ENCODE measurements at regions not wholly inside any gene's neighbourhood (a gene's known extent, or its start where the extent isn't known, plus 50 kb on each side); places are given as distances from the start of the nearest gene placed in this dataset.
"Not testable (repeated sequence)": the region's sequence is repeated elsewhere in the genome, so short reads cannot be mapped to it uniquely, and the experiment has no call there.

GRCh38 chr4:151522866-151523519 lies 114.0 kb downstream of the FHIP1A start:
- H3F3A ChIP-seq (ENCODE audit: insufficient read depth), result no peaks in the 10 kb centered on the region
- no peaks in the 10 kb centered on the region for H3K36me3 ChIP-seq (ENCODE audit: low read length)
- H2AFZ ChIP-seq (ENCODE audit: low read depth, low read length, severe bottlenecking), result no peak overlapping the region
- no peak overlapping the region for H3K4me2 ChIP-seq (ENCODE audit: low read depth, low read length, poor library complexity, severe bottlenecking)
- H3K9me3 ChIP-seq (ENCODE audit: insufficient read depth, low read length), result no peaks in the 10 kb centered on the region
- no peaks in the 10 kb centered on the region for H3K9me2 ChIP-seq (replicated peaks; ENCODE audit: insufficient read depth, low read length)
- H3K27me3 ChIP-seq (ENCODE audit: low read length), result no peaks in the 10 kb centered on the region
- no peak overlapping the region for H3K9ac ChIP-seq (ENCODE audit: low read length)
- H3K79me2 ChIP-seq (ENCODE audit: insufficient read depth, low read length), result no peaks in the 10 kb centered on the region
- H4K20me1 ChIP-seq (ENCODE audit: low read depth, low read length), result no peaks in the 10 kb centered on the region
- H3K27ac ChIP-seq (ENCODE audit: low read depth, low read length), result no peak overlapping the region
- H3K4me3 ChIP-seq (ENCODE audit: insufficient read depth, low read length, poor library complexity, severe bottlenecking), result no peak overlapping the region
- no peak for TF ChIP-seq EZH2phosphoT487 (conservative IDR thresholded peaks at IDR 0.05; ENCODE audit: low read length)
- TF ChIP-seq, protein P1, sequence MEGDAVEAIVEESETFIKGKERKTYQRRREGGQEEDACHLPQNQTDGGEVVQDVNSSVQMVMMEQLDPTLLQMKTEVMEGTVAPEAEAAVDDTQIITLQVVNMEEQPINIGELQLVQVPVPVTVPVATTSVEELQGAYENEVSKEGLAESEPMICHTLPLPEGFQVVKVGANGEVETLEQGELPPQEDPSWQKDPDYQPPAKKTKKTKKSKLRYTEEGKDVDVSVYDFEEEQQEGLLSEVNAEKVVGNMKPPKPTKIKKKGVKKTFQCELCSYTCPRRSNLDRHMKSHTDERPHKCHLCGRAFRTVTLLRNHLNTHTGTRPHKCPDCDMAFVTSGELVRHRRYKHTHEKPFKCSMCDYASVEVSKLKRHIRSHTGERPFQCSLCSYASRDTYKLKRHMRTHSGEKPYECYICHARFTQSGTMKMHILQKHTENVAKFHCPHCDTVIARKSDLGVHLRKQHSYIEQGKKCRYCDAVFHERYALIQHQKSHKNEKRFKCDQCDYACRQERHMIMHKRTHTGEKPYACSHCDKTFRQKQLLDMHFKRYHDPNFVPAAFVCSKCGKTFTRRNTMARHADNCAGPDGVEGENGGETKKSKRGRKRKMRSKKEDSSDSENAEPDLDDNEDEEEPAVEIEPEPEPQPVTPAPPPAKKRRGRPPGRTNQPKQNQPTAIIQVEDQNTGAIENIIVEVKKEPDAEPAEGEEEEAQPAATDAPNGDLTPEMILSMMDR (IDR thresholded peaks at IDR 0.05; ENCODE audit: insufficient read depth, low read length, poor library complexity, severe bottlenecking), result no peak

- no peak overlapping the region for H3K4me2 ChIP-seq (ENCODE audit: low read depth, low read length, poor library complexity, severe bottlenecking)
Measured at GRCh38 chr4:151524610-151525009, 115.6 kb downstream of the FHIP1A start.

DNA sequence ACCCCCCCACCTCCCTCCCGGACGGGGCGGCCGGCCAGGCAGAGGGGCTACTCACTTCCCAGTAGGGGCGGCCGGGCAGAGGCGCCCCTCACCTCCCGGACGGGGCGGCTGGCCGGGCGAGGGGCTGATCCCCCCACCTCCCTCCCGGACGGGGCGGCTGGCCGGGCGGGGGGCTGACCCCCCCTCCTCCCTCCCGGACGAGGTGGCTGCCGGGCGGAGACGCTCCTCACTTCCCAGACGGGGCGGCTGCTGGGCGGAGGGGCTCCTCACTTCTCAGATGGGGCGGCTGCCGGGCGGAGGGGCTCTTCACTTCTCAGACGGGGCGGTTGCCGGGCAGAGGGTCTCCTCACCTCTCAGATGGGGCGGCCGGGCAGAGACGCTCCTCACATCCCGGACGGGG lies 117.5 kb downstream of the FHIP1A start:
- not testable (repeated sequence) for H3K79me2 ChIP-seq (ENCODE audit: insufficient read depth, low read length); H3K27ac ChIP-seq (ENCODE audit: low read depth, low read length); H3F3A ChIP-seq (ENCODE audit: insufficient read depth); H3K27me3 ChIP-seq (ENCODE audit: low read length); H3K9me3 ChIP-seq (ENCODE audit: insufficient read depth, low read length); H3K4me3 ChIP-seq (ENCODE audit: insufficient read depth, low read length, poor library complexity, severe bottlenecking); H3K4me2 ChIP-seq (ENCODE audit: low read depth, low read length, poor library complexity, severe bottlenecking); H3K36me3 ChIP-seq (ENCODE audit: low read length); H2AFZ ChIP-seq (ENCODE audit: low read depth, low read length, severe bottlenecking); H4K20me1 ChIP-seq (ENCODE audit: low read depth, low read length); H3K9ac ChIP-seq (ENCODE audit: low read length); H3K9me2 ChIP-seq (replicated peaks; ENCODE audit: insufficient read depth, low read length)

More at GRCh38 chr4:151524610-151525009, 115.6 kb downstream of the FHIP1A start:
- Histone ChIP-seq H2AFZ (ENCODE audit: low read depth, low read length, severe bottlenecking) (no peak overlapping the region), H4K20me1 (ENCODE audit: low read depth, low read length) (no peaks in the 10 kb centered on the region), H3K9me3 (ENCODE audit: insufficient read depth, low read length) (no peaks in the 10 kb centered on the region), H3K4me3 (ENCODE audit: insufficient read depth, low read length, poor library complexity, severe bottlenecking) (no peak overlapping the region), H3F3A (ENCODE audit: insufficient read depth) (no peaks in the 10 kb centered on the region), H3K9me2 (replicated peaks; ENCODE audit: insufficient read depth, low read length) (no peaks in the 10 kb centered on the region), H3K79me2 (ENCODE audit: insufficient read depth, low read length) (no peaks in the 10 kb centered on the region), H3K27me3 (ENCODE audit: low read length) (no peaks in the 10 kb centered on the region), H3K27ac (ENCODE audit: low read depth, low read length) (no peak overlapping the region), H3K9ac (ENCODE audit: low read length) (no peak overlapping the region), H3K36me3 (ENCODE audit: low read length) (no peaks in the 10 kb centered on the region)
- TF ChIP-seq EZH2phosphoT487 (conservative IDR thresholded peaks at IDR 0.05; ENCODE audit: low read length), result no peak
- TF ChIP-seq, protein P1 (IDR thresholded peaks at IDR 0.05; ENCODE audit: insufficient read depth, low read length, poor library complexity, severe bottlenecking), result no peak

GRCh38 chr4:151527699-151528098 lies 118.7 kb downstream of the FHIP1A start:
- H4K20me1 ChIP-seq (ENCODE audit: low read depth, low read length), result no peaks in the 10 kb centered on the region
- H3K4me2 ChIP-seq (ENCODE audit: low read depth, low read length, poor library complexity, severe bottlenecking), result no peak overlapping the region
- no peak overlapping the region for H3K9ac ChIP-seq (ENCODE audit: low read length)
- no peaks in the 10 kb centered on the region for H3F3A ChIP-seq (ENCODE audit: insufficient read depth)
- no peak overlapping the region for H3K27ac ChIP-seq (ENCODE audit: low read depth, low read length)
- H3K9me2 ChIP-seq (replicated peaks; ENCODE audit: insufficient read depth, low read length), result no peaks in the 10 kb centered on the region
- H3K79me2 ChIP-seq (ENCODE audit: insufficient read depth, low read length), result no peaks in the 10 kb centered on the region
- no peaks in the 10 kb centered on the region for H3K9me3 ChIP-seq (ENCODE audit: insufficient read depth, low read length)
- H3K4me3 ChIP-seq (ENCODE audit: insufficient read depth, low read length, poor library complexity, severe bottlenecking), result no peak overlapping the region
- H3K36me3 ChIP-seq (ENCODE audit: low read length), result no peaks in the 10 kb centered on the region
- no peaks in the 10 kb centered on the region for H3K27me3 ChIP-seq (ENCODE audit: low read length)
- H2AFZ ChIP-seq (ENCODE audit: low read depth, low read length, severe bottlenecking), result no peak overlapping the region
- TF ChIP-seq, protein P1 (IDR thresholded peaks at IDR 0.05; ENCODE audit: insufficient read depth, low read length, poor library complexity, severe bottlenecking), result no peak
- TF ChIP-seq EZH2phosphoT487 (conservative IDR thresholded peaks at IDR 0.05; ENCODE audit: low read length), result no peak

Data from SU-DHL-6 (cell line).